Ammon's horn (tissue), 1 donor: ENCODE measurements at regions not wholly inside any gene's neighbourhood (a gene's known extent, or its start where the extent isn't known, plus 50 kb on each side); places are given as distances from the start of the nearest gene placed in this dataset.
"Not testable (repeated sequence)": the region's sequence is repeated elsewhere in the genome, so short reads cannot be mapped to it uniquely, and the experiment has no call there.

ENCODE experiments used
- DNase-seq: peaks from one replicate; pipeline ENCODE4 v3.0.0-alpha.2; 2016; ENCODE audit warnings: low spot score

DNA sequence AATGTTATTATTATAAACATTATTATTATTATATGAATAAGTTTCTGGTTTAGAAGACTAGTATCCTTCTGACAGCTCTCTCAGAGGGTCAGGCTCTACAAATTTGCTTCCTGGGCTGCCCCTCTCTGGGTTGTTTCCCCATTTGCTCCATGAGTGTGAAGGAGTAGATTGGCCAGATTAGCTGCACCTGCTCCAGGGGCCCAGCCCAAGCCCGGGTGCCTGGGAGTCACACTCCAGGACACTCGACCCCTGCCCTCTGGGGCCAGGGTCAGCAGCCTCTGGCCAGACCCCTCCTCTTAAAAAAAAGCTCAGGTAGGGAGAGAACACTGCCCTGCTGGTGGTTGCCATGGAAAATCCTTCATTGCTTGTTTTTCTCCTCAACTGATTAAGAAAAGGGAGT lies 169.0 kb upstream of the FOXD4L5 start:
- DNase-seq: not testable (repeated sequence)

DNA sequence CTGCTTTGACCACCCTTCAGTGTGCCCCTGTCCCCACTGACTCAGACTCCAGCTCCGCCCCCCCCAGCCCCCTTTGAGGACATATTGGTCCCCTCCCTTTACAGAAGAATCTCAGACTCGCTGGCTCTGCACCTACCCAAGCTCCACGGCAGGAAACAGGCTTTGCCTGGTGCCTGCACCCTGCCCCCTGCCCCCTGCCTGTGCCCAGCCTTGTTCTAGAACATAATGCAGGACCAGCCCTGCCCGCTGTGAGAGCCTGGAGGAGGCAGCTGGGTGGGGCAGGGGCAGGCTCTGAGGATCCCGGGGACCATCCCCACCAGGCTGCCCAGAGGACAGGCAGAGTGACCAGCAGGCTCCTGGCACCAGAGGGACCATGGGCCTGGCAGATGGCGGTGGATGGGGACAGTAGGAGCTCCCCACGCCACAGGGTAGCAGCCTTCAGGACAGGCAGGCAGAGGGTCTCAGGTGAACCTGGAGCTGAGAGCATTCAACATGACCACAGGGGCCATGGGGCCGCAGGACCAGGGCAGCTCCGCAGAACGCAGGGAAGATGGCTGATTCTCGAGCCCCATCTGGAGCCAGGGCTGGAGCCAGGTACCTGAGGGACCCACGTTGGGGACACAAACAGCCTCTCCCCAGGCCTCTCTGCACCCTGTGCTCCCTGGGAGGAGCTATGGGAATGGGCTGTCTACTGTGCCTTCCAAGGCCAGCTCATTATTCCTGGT lies 165.0 kb upstream of the FOXD4L5 start:
- DNase-seq: not testable (repeated sequence)

DNA sequence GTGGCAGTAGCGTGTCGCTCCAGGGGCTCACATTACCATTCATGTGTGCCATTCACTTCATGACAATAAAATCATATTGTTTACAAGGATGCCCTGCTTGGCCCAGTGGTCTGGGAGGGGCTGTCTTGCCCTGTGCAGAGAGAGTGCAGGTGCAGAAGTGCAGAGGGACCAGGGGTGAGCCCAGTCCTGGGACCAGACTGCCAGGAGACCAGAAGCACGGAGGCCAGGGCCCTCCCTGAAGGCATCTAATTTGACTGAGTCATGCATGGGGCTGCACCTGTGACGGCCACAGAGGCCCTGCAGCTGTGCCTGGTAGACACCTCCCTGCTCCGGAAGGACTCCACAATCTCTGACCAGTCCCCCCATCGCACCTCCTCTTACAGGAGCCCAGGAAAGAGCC lies 164.4 kb upstream of the FOXD4L5 start:
- no peak for DNase-seq

DNA sequence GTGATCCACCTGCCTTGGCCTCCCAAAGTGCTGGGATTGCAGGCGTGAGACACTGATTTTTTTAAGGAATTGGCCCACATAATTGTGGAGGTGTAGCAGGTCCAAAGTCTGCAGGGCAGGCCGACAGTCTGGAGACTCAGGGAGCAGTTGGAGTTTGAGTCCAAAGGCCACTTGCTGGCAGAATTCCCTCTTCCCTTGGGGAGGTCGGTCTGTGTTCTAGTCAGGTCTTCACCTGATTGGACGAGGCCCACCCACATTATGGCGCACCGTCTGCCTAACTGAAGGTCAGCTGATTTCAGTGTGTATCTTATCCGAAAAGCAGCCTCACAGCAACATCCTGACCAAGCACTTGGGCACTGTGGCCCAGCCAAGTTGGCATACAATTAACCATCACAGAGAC lies 162.1 kb upstream of the FOXD4L5 start:
- not testable (repeated sequence) for DNase-seq

DNA sequence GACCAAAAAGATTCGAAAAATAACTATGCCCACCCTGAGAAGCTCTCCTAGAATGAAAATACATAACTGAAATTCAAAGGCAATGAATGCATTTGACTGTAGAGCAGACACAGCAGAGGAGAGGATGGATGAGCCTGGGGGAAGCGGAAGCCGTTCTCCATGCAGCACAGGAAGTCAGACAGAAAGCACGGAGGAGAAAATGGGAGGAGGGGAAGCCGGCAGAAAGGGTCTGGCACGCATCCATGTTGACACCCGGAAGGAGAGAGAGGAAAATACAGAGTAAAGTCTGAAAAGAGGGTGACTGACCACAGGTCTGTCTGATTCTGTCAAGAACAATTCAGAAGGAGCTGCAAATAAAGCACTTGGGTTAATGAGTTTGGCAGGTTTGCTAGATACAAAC lies 161.0 kb upstream of the FOXD4L5 start:
- DNase-seq: not testable (repeated sequence)

DNA sequence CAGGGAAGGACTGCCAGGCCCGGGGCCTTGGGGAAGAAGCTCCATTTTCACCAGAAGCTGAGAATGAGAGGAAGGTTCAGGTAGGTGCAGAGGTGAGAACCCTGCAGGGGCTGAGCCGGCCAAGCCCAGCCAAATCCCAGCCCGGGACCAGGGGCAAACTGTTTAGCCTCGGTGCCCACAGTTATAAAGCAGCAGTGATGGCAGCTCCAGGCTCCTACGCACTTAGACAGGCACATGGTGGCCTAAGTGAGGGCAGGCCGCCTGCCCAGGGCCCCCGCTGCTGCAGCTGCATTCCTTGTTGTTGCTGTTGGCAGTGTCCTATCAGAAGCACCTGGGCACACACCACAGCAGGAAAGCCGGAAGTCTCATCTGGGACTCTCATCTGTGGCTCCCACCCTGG lies 159.9 kb upstream of the FOXD4L5 start:
- no peak for DNase-seq

DNA sequence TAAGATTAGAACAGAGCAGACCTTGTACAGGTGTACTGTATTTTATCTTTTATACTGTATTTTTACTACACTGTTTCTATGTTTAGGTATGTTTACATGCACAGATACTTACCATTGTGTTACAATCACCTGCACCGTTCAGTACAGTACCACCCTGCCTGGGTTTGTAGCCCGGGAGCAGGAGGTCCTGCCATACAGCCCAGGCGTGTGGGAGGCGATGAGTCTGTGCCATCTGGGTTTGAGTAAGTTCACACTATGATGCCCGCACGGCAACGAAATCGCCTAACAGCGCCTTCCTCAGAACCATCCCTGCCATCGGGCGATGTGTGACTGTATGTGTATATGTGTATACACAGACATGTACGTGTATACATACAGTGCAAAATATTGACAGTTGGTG lies 157.1 kb upstream of the FOXD4L5 start:
- not testable (repeated sequence) for DNase-seq

DNA sequence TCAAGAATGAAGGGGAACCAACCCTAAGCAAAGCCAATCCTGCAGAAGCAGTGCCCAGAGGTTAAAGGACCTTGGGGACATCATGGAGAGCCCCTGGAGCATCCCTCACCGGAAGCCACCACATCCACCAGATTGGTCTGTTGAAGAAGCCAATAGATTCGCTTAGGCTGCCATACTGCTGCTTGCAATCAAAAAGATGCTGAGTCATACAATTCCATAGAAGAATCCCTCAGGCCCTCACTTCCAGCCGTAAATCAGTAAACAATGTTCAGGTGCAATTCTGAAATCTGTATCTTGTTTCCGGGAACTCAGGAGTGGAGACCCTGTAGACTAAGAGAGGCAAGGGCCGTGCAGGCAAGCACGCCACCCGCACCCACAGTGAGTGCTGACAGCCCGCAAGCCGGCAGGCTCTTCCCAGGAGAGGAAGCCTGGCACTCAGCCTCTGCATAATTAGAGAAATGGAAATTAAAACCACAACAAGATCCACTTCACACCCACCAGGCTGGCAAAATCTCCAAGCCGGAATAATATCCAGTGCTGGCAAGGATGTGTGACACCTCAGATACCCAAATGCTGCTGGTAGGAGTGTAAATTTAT lies 156.4 kb upstream of the FOXD4L5 start:
- not testable (repeated sequence) for DNase-seq

DNA sequence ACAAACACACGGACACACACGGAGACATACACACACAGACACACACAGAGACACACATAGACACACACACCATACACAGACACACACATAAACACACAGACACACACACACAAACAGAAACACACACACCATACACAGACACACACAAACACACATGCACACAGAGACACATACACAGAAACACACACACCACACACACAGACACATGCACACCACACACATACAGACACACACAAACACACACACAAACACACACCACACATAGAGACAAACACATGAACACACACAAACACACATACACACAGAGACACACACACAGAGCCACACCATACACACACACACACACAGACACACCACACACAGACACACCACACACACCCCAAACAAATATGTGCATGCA lies 152.7 kb upstream of the FOXD4L5 start:
- no peak for DNase-seq

DNA sequence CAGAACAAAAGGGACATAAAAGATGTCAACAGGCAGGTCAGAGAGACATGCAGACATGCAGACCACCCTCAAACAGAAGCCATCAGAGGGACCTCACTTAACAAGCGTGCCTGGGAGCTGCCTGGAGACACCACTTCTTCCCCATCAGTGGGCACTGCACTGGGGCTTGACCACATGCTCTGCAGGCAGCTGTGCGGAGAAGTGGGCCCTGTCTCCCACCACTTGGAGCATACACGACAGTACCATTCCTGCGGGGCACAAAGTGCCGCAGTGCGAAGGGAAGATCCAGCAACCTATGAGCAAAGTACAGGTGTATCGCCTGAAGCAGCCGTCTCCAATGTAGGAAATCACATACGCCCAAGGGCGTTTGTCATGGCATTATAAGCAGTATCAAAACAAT lies 150.5 kb upstream of the FOXD4L5 start:
- DNase-seq: no peak

DNA sequence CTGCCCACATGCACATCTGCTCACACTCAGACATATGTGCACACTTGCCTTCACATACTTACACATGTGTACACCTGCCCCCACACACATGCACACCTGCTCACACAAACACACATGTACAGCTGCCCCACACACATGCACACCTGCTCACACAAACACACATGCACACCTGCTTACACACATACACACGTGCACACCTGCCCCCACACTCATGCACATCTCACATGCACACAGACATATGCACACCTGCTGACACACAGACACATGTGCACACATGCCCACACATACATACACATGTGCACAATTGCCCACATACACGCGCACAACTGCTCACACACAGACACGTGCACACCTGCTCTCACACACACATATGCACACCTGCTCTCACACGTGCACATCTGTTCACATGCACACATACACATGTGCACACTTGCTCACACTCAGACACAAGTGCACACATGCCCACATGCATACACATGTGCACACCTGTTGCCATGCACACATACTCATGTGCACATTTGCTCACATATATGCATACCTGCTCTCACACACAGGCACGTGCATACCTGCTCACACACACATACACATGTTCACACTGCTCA lies 147.8 kb upstream of the FOXD4L5 start:
- DNase-seq: no peak

DNA sequence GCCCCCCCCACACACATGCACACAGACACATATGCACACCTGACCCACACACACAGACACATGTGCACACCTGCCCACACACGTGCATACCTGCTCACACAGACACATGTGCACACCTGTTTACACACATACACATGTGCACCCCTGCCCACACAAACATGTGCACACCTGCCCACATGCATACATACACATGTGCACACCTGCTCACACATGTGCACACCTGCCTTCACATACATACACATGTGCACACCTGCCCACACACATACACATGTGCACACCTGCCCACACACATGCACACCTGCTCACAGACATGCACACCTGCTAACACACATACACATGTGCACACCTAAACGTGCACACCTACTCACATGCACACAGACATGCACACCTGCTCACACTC lies 147.0 kb upstream of the FOXD4L5 start:
- DNase-seq: no peak

DNA sequence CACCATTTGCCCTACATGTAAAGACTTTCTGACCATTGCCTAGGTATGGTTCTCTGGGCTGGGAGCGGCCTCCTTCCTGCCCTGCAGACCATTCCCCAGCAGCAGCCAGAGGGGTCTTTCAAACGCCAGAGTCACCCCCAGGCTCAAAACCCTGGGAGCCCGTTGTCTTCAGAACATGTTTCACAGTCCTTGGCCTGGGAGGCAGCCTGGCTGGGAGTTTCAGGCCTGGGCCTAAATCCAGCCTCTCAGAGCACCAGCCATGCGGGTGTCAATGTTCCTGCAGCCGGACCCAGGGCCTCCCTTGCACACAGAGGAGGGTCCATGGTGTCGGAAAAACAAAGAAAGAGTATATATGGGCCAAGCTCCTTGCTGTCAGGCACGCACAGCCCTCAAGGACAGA lies 145.2 kb upstream of the FOXD4L5 start:
- DNase-seq: no peak

DNA sequence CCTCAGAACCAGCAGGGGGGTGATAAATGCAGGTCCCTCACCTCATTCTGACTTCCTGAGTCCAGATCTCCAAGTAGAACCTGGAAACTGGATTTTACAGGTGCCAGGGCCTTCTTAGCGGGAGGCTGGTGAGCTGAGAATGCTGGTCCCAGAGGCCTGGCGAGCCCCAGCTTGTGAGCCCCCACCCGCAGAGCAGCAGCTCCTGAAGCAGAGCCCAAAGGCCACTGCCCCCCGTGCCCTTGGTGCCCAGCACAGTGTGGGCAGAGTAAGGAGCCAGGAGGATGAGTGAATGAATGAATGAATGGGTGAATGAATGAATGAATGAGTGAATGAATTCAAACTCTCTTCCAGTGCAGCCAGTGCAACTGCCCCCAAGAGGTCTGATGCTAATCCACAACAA lies 142.4 kb upstream of the FOXD4L5 start:
- not testable (repeated sequence) for DNase-seq

DNA sequence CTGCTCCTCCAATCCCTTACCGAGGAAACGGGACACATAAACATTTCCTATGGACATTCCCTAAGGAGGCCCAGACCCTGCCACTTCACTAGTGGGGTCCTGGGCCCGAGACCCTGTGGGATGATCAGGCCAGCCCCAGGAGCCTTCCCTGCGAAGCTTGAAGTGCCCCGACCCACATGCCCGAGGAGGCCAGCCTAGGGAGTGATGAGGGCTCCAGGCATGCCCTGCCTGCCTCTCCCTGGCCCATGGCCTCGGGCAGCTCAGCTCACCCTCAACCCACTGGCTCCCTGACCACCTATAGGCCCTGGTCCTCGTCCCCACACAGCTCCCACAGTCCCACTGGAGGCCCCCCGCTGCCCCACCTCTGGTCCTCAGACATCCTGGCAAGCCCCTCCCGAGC lies 141.8 kb upstream of the FOXD4L5 start:
- DNase-seq: not testable (repeated sequence)

DNA sequence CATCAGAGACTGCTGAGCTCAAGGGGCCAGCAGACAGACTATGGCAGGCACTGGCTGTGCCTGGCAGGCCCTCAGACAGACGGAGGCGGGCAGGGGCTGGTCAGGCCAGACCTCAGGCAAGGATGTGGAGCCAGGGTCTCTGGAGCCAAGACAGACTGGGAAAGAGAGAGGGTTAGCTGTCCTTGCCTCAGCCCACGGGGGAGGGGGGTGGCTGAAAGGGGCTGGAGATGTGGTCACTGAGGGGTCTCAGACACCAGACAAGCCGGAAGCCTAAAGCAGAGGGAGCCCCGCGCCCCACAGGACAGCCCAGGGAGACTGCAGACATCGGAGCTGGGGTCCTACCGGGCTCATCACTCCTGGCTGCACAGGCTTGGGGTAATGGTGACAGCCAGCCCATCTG lies 141.2 kb upstream of the FOXD4L5 start:
- DNase-seq: no peak

DNA sequence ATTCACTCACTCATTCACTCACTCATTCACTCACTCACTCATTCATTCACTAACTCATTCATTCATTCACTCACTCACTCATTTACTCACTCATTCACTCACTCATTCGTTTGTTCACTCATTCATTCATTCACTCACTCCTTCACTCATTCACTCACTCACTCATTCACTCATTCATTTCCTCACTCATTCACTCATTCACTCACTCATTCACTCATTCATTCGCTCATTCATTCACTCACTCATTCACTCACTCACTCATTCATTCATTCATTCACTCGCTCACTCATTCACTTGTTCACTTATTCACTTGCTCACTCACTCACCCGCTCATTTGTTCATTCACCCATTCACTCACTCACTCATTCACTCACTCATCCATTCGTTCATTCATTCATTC lies 140.2 kb upstream of the FOXD4L5 start:
- not testable (repeated sequence) for DNase-seq

DNA sequence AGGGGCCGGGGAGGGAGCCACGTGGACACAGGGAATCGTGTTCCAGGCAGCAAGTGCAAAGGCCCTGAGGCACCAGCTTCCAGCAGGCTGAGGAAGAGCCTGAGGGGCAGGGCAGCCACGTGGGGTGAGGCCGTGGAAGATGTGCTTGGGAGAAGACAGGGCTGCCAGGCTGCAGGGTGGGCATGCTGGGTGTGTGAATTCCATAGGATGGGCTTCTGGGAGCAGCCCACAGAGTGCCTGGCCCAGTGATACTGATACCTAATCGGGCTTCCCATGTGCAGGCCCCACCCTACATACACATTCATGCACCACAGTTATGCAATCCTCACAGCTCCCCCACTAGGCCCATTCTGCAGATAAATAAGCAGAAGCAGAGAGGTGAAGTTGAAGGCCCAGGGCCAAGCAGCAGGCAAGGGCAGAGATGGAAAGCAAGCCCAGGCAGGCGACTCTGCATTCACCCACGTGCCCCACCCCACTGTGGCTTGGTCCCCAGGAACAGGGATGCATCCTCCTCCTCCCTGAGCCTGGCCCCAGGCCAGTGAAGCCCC lies 139.5 kb upstream of the FOXD4L5 start:
- not testable (repeated sequence) for DNase-seq

DNA sequence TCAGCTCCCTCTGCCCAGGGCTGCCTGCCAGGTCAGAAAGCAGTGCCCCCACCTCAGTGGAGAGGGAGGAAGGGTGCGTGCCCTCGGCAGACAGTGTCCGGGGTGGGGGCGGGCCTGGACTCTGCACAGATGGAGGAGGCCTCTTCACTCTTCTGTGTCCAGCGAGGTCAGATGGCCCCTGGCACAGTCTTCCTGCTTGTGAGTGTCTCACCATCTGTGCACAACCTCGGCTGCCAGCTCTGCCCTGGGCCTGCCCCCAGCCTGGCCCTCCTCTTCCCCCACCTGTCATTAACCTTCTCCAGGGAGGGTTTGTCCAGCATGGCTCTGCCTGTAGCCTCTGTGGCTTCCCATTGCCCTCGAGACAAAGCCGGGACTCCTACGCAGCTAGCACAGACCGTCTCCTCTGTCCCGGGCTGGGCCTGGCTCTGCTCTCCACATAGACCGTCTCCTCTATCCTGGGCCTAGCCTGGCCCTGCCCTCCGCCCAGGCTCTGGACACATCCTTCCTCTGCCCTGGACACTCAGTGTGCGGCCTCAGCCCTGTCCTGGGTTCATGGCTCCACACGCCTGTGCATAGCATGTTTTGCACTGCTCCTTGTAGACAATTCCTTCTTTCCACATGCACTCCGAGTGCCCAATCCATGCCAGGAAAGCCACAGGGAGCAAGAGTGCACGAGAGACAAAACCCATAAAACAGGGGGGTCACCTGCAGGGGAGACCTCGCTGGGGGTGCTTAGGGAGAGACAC lies 138.9 kb upstream of the FOXD4L5 start:
- DNase-seq: not testable (repeated sequence)

DNA sequence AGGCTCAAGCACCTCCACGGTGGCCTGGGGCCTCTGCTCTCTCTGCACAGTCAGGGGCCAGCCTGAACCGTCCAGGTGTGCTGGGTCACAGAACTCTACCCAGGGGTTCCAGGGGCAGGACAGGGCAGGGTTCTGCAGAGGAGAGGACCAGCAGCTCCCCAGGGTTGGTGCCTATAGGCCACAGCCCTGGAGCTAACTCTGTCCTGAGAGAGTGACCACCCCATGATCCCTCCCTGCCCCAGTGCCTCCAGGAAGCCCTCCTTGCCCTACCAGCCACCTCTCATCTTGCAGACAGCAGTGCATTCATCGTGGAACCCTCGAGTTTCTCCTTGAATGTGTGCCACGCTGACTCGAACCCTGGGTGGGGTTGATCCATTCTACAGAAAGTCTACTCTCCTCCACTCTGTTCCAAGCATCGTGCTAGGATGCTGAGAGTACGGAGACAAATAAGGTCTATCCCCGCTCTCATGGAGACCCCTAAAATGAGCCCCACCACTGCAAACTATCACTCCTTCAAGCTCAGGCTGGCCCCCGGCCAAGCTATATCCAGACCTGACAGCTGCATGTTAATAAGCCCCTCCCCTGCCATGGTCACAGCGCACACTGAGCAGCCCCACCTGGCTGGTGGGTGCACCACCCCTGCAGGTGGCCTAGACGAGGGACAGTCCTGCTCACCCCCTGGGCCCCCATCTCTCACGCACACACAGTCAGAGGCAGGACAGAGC lies 138.1 kb upstream of the FOXD4L5 start:
- not testable (repeated sequence) for DNase-seq

DNA sequence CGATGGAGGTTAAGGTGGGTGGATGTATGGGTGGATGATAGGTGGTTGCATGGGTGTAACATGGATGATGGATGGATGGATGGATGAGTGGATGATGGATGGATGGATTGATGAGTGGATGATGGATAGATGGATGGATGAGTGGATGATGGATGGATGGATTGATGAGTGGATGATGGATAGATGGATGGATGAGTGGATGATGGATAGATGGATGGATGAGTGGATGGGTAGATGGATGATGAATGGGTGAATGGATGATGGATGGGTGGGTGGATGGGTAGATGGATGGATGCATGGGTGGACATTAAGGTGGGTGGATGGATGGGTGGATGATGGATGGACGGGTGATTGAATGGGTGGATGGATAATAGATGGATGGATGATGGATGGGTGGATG lies 136.5 kb upstream of the FOXD4L5 start:
- DNase-seq: not testable (repeated sequence)

DNA sequence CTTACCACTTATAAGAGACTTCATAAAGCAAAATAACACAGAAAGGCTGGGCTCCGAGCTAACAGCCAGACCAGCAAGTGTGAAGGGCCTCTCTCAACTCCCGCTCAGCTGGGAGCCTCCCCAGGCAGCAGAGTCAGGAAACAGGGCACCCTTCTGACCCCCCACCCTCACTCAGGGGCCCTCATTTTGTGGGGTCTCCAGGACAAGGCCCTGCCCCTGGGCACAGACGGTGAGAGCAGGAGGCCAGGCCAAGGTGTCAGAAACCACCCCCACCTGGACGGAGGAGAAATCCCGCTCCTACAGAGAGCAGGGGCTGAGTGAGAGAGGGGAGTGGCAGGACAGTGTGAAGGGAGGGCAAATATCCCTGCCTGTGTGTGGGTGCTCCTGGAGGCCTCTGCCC lies 135.8 kb upstream of the FOXD4L5 start:
- no peak for DNase-seq
